ENCODE measurements at regions not wholly inside any gene's neighbourhood (a gene's known extent, or its start where the extent isn't known, plus 50 kb on each side); places are given as distances from the start of the nearest gene placed in this dataset.

- Histone ChIP-seq H3K36me3 (ENCODE audit: insufficient read depth in 1 of 2, low read depth in 1 of 2) (no peaks in the 10 kb centered on the region), H3K27ac (no peak overlapping the region), H3K9me3 (peaks cover 5% of the 10 kb centered on the region), H3K27me3 (ENCODE audit: insufficient read depth in 3 of 3, low read length in 2 of 3) (no peaks in the 10 kb centered on the region), H3K4me3 (no peak overlapping the region), H3K4me1 (no peaks in the 10 kb centered on the region)
- intact Hi-C loops (cut with DNase I): no loop called here
- TF ChIP-seq CTCF (IDR thresholded peaks at IDR 0.05): no peak
- WGBS, 3 donors: 93 to 97% (median 93%) methylated on average over 3 of the region's 3 CpGs
- no peak for ATAC-seq
- DNase-seq: no peak
Observed at GRCh38 chr16:76768316-76768715, 422.7 kb upstream of the MON1B start.

GRCh38 chr16:76768948-76769347, 422.0 kb upstream of the MON1B start:
- ATAC-seq (no peak), DNase-seq (no peak)
- Histone ChIP-seq H3K27me3 (ENCODE audit: insufficient read depth in 3 of 3, low read length in 2 of 3) (no peaks in the 10 kb centered on the region), H3K4me3 (no peak overlapping the region), H3K4me1 (no peaks in the 10 kb centered on the region), H3K27ac (no peak overlapping the region), H3K9me3 (peaks cover 5% of the 10 kb centered on the region), H3K36me3 (ENCODE audit: insufficient read depth in 1 of 2, low read depth in 1 of 2) (no peaks in the 10 kb centered on the region)
- no peak for TF ChIP-seq CTCF (IDR thresholded peaks at IDR 0.05)
- 82 to 87% (median 85%) methylated on average over 8 of the region's 8 CpGs for WGBS, 3 donors
- intact Hi-C loops (cut with DNase I): no loop called here

- Histone ChIP-seq H3K27me3 (ENCODE audit: insufficient read depth in 3 of 3, low read length in 2 of 3) (no peaks in the 10 kb centered on the region), H3K27ac (no peak overlapping the region), H3K4me1 (no peaks in the 10 kb centered on the region), H3K9me3 (no peaks in the 10 kb centered on the region), H3K4me3 (no peak overlapping the region), H3K36me3 (ENCODE audit: insufficient read depth in 1 of 2, low read depth in 1 of 2) (no peaks in the 10 kb centered on the region)
- WGBS, 3 donors: 32 to 58% (median 51%) methylated on average over 1 of the region's 1 CpG
- no peak for TF ChIP-seq CTCF (IDR thresholded peaks at IDR 0.05)
- intact Hi-C loops (cut with DNase I): no loop called here
- ATAC-seq (no peak), DNase-seq (no peak)
Observed at GRCh38 chr16:76771216-76771615, 419.8 kb upstream of the MON1B start.

GRCh38 chr16:76777721-76778465, 413.1 kb upstream of the MON1B start:
- TF ChIP-seq CTCF (IDR thresholded peaks at IDR 0.05): no peak
- no peak overlapping the region for H3K4me3 ChIP-seq
- no peak for ATAC-seq
- H3K36me3 ChIP-seq (ENCODE audit: insufficient read depth in 1 of 2, low read depth in 1 of 2): no peaks in the 10 kb centered on the region
- H3K4me1 ChIP-seq: no peaks in the 10 kb centered on the region
- DNase-seq: no peak
- intact Hi-C loops (cut with DNase I): no loop called here
- H3K27me3 ChIP-seq (ENCODE audit: insufficient read depth in 3 of 3, low read length in 2 of 3): no peaks in the 10 kb centered on the region
- H3K27ac ChIP-seq: no peak overlapping the region
- WGBS, 3 donors: 60 to 67% (median 61%) methylated on average over 7 of the region's 7 CpGs
- no peaks in the 10 kb centered on the region for H3K9me3 ChIP-seq

GRCh38 chr16:76780556-76780955, 410.4 kb upstream of the MON1B start:
- H3K27ac ChIP-seq: no peak overlapping the region
- ATAC-seq (no peak), DNase-seq (no peak)
- intact Hi-C loops (cut with DNase I): no loop called here
- H3K36me3 ChIP-seq (ENCODE audit: insufficient read depth in 1 of 2, low read depth in 1 of 2): no peaks in the 10 kb centered on the region
- no peak for TF ChIP-seq CTCF (IDR thresholded peaks at IDR 0.05)
- no peaks in the 10 kb centered on the region for H3K27me3 ChIP-seq (ENCODE audit: insufficient read depth in 3 of 3, low read length in 2 of 3)
- H3K4me3 ChIP-seq: no peak overlapping the region
- H3K4me1 ChIP-seq: no peaks in the 10 kb centered on the region
- H3K9me3 ChIP-seq: no peaks in the 10 kb centered on the region
